Activated T-cell treated with anti-CD3 and anti-CD28 coated beads for 4 hours (primary cell): ENCODE measurements at regions not wholly inside any gene's neighbourhood (a gene's known extent, or its start where the extent isn't known, plus 50 kb on each side); places are given as distances from the start of the nearest gene placed in this dataset.
"Not testable (repeated sequence)": the region's sequence is repeated elsewhere in the genome, so short reads cannot be mapped to it uniquely, and the experiment has no call there.

Source experiments
- DNase-seq: peaks from one replicate; pipeline ENCODE4 v3.0.0-alpha.2; 2020

- no peak for DNase-seq
These were observed 269.0 kb downstream of the RAD51AP2 start for GRCh38 chr2:17249249-17249648.

GRCh38 chr2:17245906-17246305 lies 272.3 kb downstream of the RAD51AP2 start:
- no peak for DNase-seq

DNA sequence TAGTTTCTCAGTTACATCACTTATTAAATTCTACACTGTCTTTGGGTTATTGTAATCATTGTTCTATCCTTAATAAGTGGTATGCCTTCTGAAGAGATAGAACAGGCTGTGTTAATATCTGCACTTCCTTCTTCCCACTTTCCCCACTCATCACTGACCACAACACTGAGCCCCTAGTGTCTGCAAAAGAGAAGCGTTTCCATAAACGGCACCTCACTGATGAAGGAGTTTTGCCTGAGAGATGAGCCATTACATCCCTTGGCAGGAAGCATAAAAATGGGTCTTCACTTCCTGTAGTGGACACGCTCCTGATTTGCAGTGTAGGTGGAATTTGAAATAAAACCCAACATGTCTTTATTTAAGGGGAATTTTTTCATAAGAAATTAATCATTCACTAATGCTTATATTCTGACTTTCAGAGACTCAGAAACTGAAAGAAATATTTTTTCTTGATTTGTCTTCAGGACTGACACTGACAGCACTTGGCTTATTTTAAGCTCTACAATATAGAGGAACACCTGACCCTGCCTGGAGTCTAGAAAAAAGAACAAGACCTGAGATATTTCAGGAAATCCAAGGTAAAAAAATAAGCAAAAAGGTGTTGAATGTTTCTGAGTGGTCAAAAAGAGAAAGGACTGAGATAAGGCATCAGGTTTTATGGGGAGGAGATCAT lies 275.3 kb downstream of the RAD51AP2 start:
- no peak for DNase-seq

- no peak for DNase-seq
These were observed 278.7 kb downstream of the RAD51AP2 start for GRCh38 chr2:17239550-17239949.

DNA sequence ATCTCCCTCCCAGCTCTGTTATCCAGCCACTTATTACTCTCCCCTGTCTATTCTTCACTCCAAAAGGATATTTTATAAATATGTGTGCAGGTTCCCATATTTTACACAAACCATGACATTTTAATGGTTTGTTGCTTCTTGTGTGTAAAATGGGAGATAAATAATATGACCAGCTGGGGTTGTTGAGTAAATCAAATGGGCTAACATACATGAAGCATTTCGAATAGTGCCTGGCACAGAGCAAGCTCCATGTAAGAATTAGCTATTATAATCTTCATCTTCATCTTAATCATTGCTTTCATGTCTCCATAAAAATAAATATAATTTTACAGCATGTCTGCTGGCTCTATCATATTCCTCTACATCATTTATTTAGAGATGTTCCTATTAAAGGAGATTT lies 283.1 kb downstream of the RAD51AP2 start:
- DNase-seq = no peak

GRCh38 chr2:17232776-17233556 lies 285.3 kb downstream of the RAD51AP2 start:
- no peak for DNase-seq

- DNase-seq = no peak
These were observed 286.8 kb downstream of the RAD51AP2 start for GRCh38 chr2:17231394-17231965.

- DNase-seq = no peak
These were observed 288.8 kb downstream of the RAD51AP2 start for GRCh38 chr2:17229414-17229813.

DNA sequence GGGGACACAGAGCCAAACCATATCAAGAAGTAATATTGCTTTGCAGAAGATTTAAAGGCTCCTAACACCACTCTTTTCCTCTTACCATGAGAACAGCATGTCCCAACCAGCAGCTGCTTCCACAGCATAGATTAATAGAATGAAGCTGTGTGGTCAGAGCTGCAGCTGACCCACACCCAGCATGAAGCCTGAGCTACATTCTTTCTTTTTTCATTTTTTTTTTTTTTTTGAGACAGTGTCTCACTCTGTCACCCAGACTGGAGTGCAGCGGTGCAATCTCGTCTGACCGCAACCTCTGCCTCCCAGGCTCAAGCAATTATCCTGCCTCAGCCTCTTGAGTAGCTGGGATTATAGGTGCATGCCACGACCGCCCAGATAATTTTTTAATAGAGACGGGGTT lies 289.8 kb downstream of the RAD51AP2 start:
- no peak for DNase-seq

- DNase-seq = no peak
These were observed 290.4 kb downstream of the RAD51AP2 start for GRCh38 chr2:17227856-17228255.

DNA sequence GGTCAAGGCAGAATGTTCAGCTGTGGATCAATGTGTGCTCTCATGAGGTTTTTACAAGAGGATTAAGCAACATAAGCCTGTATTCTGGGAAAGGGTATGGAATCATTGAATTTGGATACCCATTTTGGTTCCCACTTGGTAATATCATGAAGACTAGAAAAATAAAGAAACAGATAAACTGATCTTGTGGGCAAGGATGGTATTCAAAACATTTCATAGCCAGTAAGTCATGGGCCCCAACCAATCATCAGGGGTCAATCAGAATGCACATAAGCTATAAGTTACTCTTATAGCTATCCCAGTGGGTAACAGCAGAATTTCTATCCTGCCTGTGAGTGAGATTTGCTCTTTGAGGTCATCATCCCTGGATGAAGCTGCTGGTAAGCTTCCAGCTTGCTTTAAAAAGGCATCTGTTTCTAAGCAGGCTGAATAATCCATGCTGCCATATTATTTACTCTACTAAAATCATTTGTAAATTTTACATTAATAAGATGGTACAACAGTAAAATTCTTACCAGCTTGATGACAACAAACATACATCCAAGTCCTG lies 291.2 kb downstream of the RAD51AP2 start:
- DNase-seq = no peak

DNA sequence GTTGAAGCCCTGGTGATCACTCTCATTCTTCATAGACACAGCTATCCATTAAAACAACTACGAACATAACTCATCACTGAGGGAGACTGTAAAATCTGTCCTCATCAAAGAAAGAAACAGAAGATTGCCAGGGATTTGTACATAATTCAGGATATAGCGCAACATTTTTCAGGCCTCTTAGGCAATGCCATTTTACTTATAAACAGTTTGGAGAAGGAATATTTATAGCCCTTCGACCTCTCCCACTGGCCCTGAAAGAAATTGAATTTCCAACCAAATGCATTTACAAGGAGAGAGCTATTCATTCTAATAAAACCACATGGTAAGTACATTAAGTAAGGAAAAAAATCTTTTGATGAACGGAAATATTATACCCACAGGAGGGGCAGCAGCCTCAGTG lies 295.0 kb downstream of the RAD51AP2 start:
- DNase-seq = no peak

GRCh38 chr2:17208511-17208910 lies 309.7 kb downstream of the RAD51AP2 start:
- DNase-seq = no peak

DNA sequence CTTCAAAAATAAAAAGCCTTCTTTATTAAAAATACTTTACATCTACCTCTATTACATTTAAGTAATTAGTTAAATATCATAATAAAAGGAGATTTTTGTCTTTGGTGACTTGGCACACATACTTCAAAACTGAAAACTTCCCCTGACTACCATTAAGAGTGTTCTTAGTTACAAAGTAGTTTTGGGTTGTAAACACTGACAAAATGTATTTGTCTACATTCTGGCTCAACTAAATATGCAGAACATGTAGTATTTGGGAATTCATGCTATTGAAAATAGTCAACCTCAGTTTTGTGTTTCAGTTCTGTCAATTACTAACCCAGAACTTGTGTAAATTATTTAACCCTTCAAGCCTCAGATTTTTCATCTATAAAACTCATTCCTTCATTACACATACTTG lies 311.5 kb downstream of the RAD51AP2 start:
- no peak for DNase-seq

- not testable (repeated sequence) for DNase-seq
These were observed 314.0 kb downstream of the RAD51AP2 start for GRCh38 chr2:17204214-17204613.

GRCh38 chr2:17202628-17203027 lies 315.6 kb downstream of the RAD51AP2 start:
- not testable (repeated sequence) for DNase-seq

DNA sequence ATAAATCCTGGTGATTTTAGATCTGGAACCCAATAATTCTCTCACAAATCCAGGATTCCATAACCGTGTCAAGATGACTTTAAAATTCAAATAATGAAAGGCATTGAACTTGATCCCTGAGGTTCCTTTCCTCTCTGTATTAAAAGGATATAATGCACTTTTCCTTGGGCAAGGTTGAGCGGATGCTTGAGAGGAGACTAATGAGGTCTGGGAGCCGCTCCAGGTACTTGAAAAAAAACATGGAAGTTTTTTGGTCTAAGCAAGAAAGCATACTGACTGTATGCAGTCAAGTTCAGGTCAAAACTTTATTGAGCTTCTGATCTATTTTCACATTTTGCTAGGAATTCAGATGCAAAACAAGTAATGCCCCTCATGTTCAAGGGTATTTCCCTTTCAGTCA lies 318.5 kb downstream of the RAD51AP2 start:
- no peak for DNase-seq

DNA sequence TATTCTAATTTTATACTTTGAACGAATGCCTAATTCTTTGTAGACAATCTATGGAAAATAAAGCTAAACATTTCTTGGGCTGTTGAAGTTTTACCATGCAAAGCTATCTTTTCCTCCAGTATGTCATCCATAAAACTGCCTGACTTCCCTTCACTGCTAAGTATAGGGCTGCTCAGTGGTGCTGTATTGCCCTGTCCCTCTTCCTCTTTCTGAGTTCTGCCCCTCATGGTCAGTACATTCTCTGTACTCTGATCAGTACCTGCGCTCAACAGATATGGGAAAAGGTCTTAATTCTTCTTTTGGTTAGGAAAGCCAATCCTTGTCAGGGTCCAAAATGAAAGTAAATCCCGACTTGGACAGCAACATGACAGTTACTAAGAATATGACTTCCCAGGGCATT lies 321.9 kb downstream of the RAD51AP2 start:
- no peak for DNase-seq

DNA sequence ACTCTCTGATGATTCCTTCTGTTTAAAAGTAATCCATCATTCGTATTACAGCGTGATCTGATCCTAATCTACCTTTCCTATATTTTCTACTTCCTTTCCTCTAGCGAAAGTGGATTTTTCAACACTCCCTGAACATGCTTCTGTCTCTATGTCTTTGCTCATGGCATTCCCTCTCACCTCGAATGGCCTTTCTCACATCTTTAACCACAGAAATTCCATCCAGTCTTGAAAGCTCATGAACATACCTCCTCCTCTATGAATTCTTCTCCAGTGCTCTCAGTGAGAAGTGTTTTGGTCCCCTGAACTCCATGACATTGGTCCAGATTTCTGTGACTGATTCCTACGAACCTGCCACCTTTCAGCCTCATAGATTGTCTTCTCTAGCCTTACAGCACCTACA lies 323.2 kb downstream of the RAD51AP2 start:
- no peak for DNase-seq

- DNase-seq = no peak
These were observed 324.2 kb downstream of the RAD51AP2 start for GRCh38 chr2:17194083-17194482.

GRCh38 chr2:17193433-17193890 lies 324.8 kb downstream of the RAD51AP2 start:
- not testable (repeated sequence) for DNase-seq

- no peak for DNase-seq
These were observed 327.0 kb downstream of the RAD51AP2 start for GRCh38 chr2:17191223-17191622.

GRCh38 chr2:17190527-17190926 lies 327.7 kb downstream of the RAD51AP2 start:
- DNase-seq = no peak

GRCh38 chr2:17188721-17189120 lies 329.5 kb downstream of the RAD51AP2 start:
- no peak for DNase-seq
